Esophagus squamous epithelium (tissue), 5 donors: ENCODE measurements at regions not wholly inside any gene's neighbourhood (a gene's known extent, or its start where the extent isn't known, plus 50 kb on each side); places are given as distances from the start of the nearest gene placed in this dataset.
"Not testable (repeated sequence)": the region's sequence is repeated elsewhere in the genome, so short reads cannot be mapped to it uniquely, and the experiment has no call there.

Source experiments
- DNase-seq: peaks from one replicate; lab custom pipeline; 2025; lab: John Stamatoyannopoulos, UW
- H3K27ac ChIP-seq, 4 donors: fragments of 200-600 bp; sonication (generic); one replicate each; pipeline ENCODE4 v1.5.1; 2016 to 2019; ENCODE audit warnings: mild to moderate bottlenecking in 1 of 4
- H3K27me3 ChIP-seq, 4 donors: fragments of 200-600 bp; sonication (generic); 1 replicate in 3 of 4; 2 replicates in 1 of 4; pipeline versions ENCODE4 v1.5.1 to v1.6.0; 2017 to 2021; ENCODE audit warnings: antibody characterized with exemption in 1 of 4
- H3K36me3 ChIP-seq, 3 donors: fragments of 200-600 bp; sonication (generic); one replicate each; pipeline ENCODE4 v1.5.1; 2016 to 2019
- H3K4me1 ChIP-seq, 3 donors: fragments of 200-600 bp; sonication (generic); one replicate each; pipeline ENCODE4 v1.5.1; 2017 to 2019
- H3K4me3 ChIP-seq, 4 donors: fragments of 200-600 bp; sonication (generic); 1 replicate in 3 of 4; 2 replicates in 1 of 4; pipeline ENCODE4 v1.5.1; 2016 to 2019; ENCODE audit warnings: mild to moderate bottlenecking in 2 of 4, moderate library complexity in 1 of 4
- H3K9me3 ChIP-seq, 3 donors: fragments of 200-600 bp; sonication (generic); one replicate each; pipeline ENCODE4 v1.5.1; 2016 to 2019
- POLR2A ChIP-seq, 4 donors: fragments of 450-650 bp; IDR thresholded peaks; one replicate each; pipeline ENCODE4 v1.6.1; 2017; ENCODE audit warnings: antibody characterized with exemption in 4 of 4, mild to moderate bottlenecking in 4 of 4, moderate library complexity in 3 of 4
- WGBS, 2 donors: methylation state at CpG; one replicate each; pipeline ENCODE4 v1.1.5; 2018; 5-methylcytosine and 5-hydroxymethylcytosine counted together
- intact Hi-C: fragments of 100-400 bp; cut with DNase I; formaldehyde crosslinking; loops from one replicate; pipeline ENCODE4 v1.15.0; 2022
- TF ChIP-seq, protein P1 (sequence below), 6 experiments: fragments of 450-650 bp in 4 of 6; fragments of 200-600 bp in 2 of 6; sonication (generic) in 2 of 6; IDR thresholded peaks; one replicate each; pipeline ENCODE4 v1.5.1; 2016 to 2019; ENCODE audit warnings: antibody characterized with exemption in 6 of 6, mild to moderate bottlenecking in 4 of 6, moderate library complexity in 4 of 6
- donor health status: DM: yes; HTN: yes; CAD: no.

DNA sequence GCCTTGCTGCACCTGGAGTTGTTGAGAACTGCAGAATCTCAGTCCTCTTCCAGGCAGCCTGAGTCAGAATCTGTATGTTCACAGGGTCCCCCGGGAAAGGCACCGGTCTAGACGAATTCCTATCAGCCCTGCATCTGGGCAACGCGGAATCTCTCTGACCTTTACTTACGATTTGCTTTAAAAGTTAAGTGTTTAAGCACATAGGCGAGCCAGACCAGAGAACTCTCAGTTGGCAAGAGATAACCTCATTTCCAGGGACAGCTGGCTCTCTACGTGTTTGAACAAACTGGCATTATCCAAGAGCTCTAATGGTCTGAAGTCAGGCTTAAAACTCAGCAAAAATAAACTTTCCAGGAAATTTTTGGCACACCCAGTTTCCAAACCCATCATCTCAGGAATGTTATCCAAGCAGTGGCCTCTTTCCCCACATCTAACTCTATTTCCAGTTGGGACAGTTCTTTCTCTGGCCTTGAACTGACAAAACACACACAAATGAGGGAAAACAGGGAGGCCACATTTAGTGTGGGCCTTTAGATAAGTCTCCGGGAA is 53.4 kb downstream of the HES1 start:
- 35 to 47% methylated on average over 2 to 9 of the region's 9 CpGs for WGBS, 2 donors
- no peak for DNase-seq
- Histone ChIP-seq H3K27ac (no peak overlapping the region), H3K27me3 (no peaks in the 10 kb centered on the region), H3K4me3 (no peak overlapping the region), H3K4me1 (peaks cover 0 to 39% (median 23%) of the 10 kb centered on the region in 3 donors), H3K9me3 (no peaks in the 10 kb centered on the region), H3K36me3 (no peaks in the 10 kb centered on the region)
- intact Hi-C loops = no loop called here
- TF ChIP-seq, protein P1, sequence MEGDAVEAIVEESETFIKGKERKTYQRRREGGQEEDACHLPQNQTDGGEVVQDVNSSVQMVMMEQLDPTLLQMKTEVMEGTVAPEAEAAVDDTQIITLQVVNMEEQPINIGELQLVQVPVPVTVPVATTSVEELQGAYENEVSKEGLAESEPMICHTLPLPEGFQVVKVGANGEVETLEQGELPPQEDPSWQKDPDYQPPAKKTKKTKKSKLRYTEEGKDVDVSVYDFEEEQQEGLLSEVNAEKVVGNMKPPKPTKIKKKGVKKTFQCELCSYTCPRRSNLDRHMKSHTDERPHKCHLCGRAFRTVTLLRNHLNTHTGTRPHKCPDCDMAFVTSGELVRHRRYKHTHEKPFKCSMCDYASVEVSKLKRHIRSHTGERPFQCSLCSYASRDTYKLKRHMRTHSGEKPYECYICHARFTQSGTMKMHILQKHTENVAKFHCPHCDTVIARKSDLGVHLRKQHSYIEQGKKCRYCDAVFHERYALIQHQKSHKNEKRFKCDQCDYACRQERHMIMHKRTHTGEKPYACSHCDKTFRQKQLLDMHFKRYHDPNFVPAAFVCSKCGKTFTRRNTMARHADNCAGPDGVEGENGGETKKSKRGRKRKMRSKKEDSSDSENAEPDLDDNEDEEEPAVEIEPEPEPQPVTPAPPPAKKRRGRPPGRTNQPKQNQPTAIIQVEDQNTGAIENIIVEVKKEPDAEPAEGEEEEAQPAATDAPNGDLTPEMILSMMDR (IDR thresholded peaks at IDR 0.05) = no peak
- no peak for TF ChIP-seq POLR2A (IDR thresholded peaks at IDR 0.05)

- H3K36me3 ChIP-seq, intact Hi-C loops, H3K27me3 ChIP-seq, H3K4me3 ChIP-seq, H3K27ac ChIP-seq, DNase-seq, H3K9me3 ChIP-seq: not testable (repeated sequence)
- 53 to 77% methylated on average over 2 of the region's 2 CpGs for WGBS, 2 donors
- peaks cover 0 to 38% (median 17%) of the 10 kb centered on the region in 3 donors for H3K4me1 ChIP-seq
These were observed 55.9 kb downstream of the HES1 start for GRCh38 chr3:194191850-194192249.

GRCh38 chr3:194194051-194194756 is 58.3 kb downstream of the HES1 start:
- Histone ChIP-seq H3K36me3 (no peaks in the 10 kb centered on the region), H3K9me3 (no peaks in the 10 kb centered on the region), H3K4me1 (peaks cover 0 to 20% (median 3%) of the 10 kb centered on the region in 3 donors), H3K4me3 (no peak overlapping the region), H3K27ac (no peak overlapping the region), H3K27me3 (peaks cover 0 to 11% (median 0%) of the 10 kb centered on the region in 4 donors)
- 80 to 85% methylated on average over 9 of the region's 9 CpGs for whole genome bisulfite sequencing, 2 donors
- DNase-seq = no peak
- TF ChIP-seq POLR2A (IDR thresholded peaks at IDR 0.05) = no peak
- TF ChIP-seq, protein P1 (IDR thresholded peaks at IDR 0.05) = no peak
- intact Hi-C loops = no loop called here

DNA sequence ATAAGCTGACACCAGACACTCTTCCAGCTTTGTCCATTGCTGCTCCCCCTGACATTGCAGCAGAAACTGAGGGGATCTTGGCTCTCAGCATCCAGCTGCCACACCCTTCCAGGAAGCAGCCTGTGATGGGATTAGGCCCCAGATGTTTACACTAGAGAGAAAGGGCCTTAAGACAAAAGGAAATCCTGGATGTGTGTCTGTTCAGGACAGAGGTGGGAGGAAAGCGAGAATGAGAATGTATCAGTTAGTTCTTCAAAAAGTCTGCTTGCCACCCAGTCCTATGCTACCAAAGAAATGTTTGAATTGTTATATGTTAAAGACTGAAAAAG is 58.8 kb downstream of the HES1 start:
- intact Hi-C loops = no loop called here
- H3K4me3 ChIP-seq = no peak overlapping the region
- H3K4me1 ChIP-seq = peaks cover 0 to 16% (median 0%) of the 10 kb centered on the region in 3 donors
- no peaks in the 10 kb centered on the region for H3K9me3 ChIP-seq
- no peak overlapping the region for H3K27ac ChIP-seq
- no peak for DNase-seq
- H3K27me3 ChIP-seq = peaks cover 0 to 11% (median 0%) of the 10 kb centered on the region in 4 donors
- no peak for TF ChIP-seq POLR2A (IDR thresholded peaks at IDR 0.05)
- TF ChIP-seq, protein P1 (IDR thresholded peaks at IDR 0.05) = no peak
- no peaks in the 10 kb centered on the region for H3K36me3 ChIP-seq
- 59 to 74% methylated on average over 1 of the region's 1 CpG for WGBS, 2 donors

DNA sequence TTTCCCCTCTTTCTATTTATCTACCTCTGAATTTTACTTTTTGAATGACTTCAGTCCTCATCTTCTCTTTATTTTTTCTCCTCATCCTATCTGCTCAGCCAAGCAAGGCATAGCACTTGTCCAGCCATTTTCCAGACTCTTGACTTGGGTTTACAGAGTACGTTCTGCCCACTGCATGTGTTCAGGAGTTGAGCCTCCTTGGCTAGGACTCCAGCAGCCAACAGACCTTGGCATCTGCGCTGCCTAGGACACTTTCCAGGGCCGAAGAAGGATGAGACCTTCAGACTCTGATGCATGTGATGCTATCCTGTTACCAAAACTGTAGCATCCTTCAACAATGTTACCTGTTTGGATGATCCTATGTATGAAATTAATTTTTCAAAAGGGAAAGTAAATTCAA is 59.7 kb downstream of the HES1 start:
- Histone ChIP-seq H3K27me3 (peaks cover 0 to 11% (median 0%) of the 10 kb centered on the region in 4 donors), H3K4me1 (peaks cover 0 to 16% (median 0%) of the 10 kb centered on the region in 3 donors), H3K4me3 (no peak overlapping the region), H3K36me3 (no peaks in the 10 kb centered on the region), H3K27ac (no peak overlapping the region), H3K9me3 (no peaks in the 10 kb centered on the region)
- no peak for DNase-seq
- intact Hi-C loops = no loop called here
- TF ChIP-seq, protein P1 (IDR thresholded peaks at IDR 0.05) = no peak
- no peak for TF ChIP-seq POLR2A (IDR thresholded peaks at IDR 0.05)
- WGBS, 2 donors = 81 to 88% methylated on average over 3 of the region's 3 CpGs
